H1 (cell line): ENCODE measurements at regions not wholly inside any gene's neighbourhood (a gene's known extent, or its start where the extent isn't known, plus 50 kb on each side); places are given as distances from the start of the nearest gene placed in this dataset.

ENCODE experiments used
- CTCF ChIA-PET: fragments of 300-600 bp; sonication (Branson Sonifier 250); formaldehyde crosslinking; loops from one replicate; lab custom pipeline; 2021; ENCODE audit not compliant: partially characterized antibody; lab: Charles Lee
- POLR2A ChIA-PET: fragments of 300-600 bp; sonication (Branson Sonifier 250); formaldehyde crosslinking; loops from one replicate; lab custom pipeline; 2021; ENCODE audit warnings: inconsistent platforms; ENCODE audit not compliant: partially characterized antibody; lab: Charles Lee
- DNase-seq, 2 experiments: peaks; one replicate each; pipeline versions ENCODE4 v3.0.0 to v3.0.0-alpha.2; 2010 to 2022; ENCODE audit warnings: low spot score in 2 of 2, low read depth in 1 of 2, mixed read lengths in 1 of 2
- FAIRE-seq: peaks from 2 replicates; lab custom pipeline; 2011; peaks lifted over from hg19 to GRCh38; lab: Jason Lieb, UNC
- H2AFZ ChIP-seq: 2 replicates; pipeline ENCODE4 v1.8.1; 2012; ENCODE audit warnings: low read length, inconsistent platforms
- H2AK5ac ChIP-seq: 2 replicates; pipeline ENCODE4 v1.6.1; 2013; ENCODE audit warnings: low read depth, low read length
- H2BK120ac ChIP-seq: replicated peaks from 2 replicates; pipeline ENCODE3; 2013; ENCODE audit warnings: low read depth, low read length, inconsistent platforms
- H2BK12ac ChIP-seq: 2 replicates; pipeline ENCODE4 v1.6.1; 2013; ENCODE audit warnings: low read depth, low read length
- H2BK15ac ChIP-seq: 2 replicates; pipeline ENCODE4 v1.6.1; 2013; ENCODE audit warnings: low read length
- H2BK20ac ChIP-seq: 2 replicates; pipeline ENCODE4 v1.6.1; 2013; ENCODE audit warnings: low read length
- H2BK5ac ChIP-seq: 2 replicates; pipeline ENCODE4 v1.6.1; 2013; ENCODE audit warnings: low read depth, low read length
- H3K14ac ChIP-seq: 2 replicates; pipeline ENCODE4 v1.6.1; 2013; ENCODE audit warnings: inconsistent platforms; ENCODE audit not compliant: insufficient read length
- H3K18ac ChIP-seq: 2 replicates; pipeline ENCODE4 v1.6.1; 2013; ENCODE audit warnings: low read length; ENCODE audit errors: extremely low read depth
- H3K23ac ChIP-seq: 2 replicates; pipeline ENCODE4 v1.6.1; 2013; ENCODE audit warnings: inconsistent platforms; ENCODE audit not compliant: insufficient read length
- H3K23me2 ChIP-seq: 2 replicates; pipeline ENCODE4 v1.6.1; 2013; ENCODE audit warnings: low read depth, low read length
- H3K27ac ChIP-seq: 2 replicates; pipeline ENCODE4 v1.6.1; 2011; ENCODE audit warnings: low read depth, low read length, inconsistent platforms
- H3K27me3 ChIP-seq, 4 experiments: replicated peaks in 1 of 4; 1 replicate in 1 of 4; 2 replicates in 3 of 4; pipeline versions ENCODE4 v1.6.1 to v1.8.1; 2011 to 2013; ENCODE audit warnings: low read length in 3 of 4, mild to moderate bottlenecking in 3 of 4, inconsistent platforms in 2 of 4, mixed read lengths in 2 of 4, moderate library complexity in 1 of 4; ENCODE audit not compliant: control insufficient read depth in 3 of 4, insufficient read depth in 3 of 4; ENCODE audit errors: extremely low read depth in 1 of 4
- H3K36me3 ChIP-seq, 4 experiments: 2 replicates each; pipeline versions ENCODE4 v1.6.1 to v1.8.1; 2011 to 2013; ENCODE audit warnings: mild to moderate bottlenecking in 4 of 4, low read length in 3 of 4, moderate library complexity in 2 of 4, control low read depth in 1 of 4, inconsistent platforms in 1 of 4; ENCODE audit not compliant: insufficient read depth in 4 of 4, control insufficient read depth in 2 of 4
- H3K4ac ChIP-seq: replicated peaks from 2 replicates; pipeline ENCODE3; 2013; ENCODE audit warnings: low read length, low read depth, mixed read lengths, inconsistent platforms; ENCODE audit not compliant: insufficient read length
- H3K4me1 ChIP-seq, 4 experiments: replicated peaks in 1 of 4; 1 replicate in 1 of 4; 2 replicates in 3 of 4; pipeline versions ENCODE4 v1.6.1 to v1.8.1; 2011 to 2013; ENCODE audit warnings: low read length in 3 of 4, inconsistent platforms in 2 of 4, mixed read lengths in 1 of 4; ENCODE audit not compliant: insufficient read depth in 4 of 4, control insufficient read depth in 3 of 4
- H3K4me2 ChIP-seq, 2 experiments: 2 replicates each; pipeline versions ENCODE4 v1.6.1 to v1.8.1; 2011 to 2013; ENCODE audit warnings: low read depth in 2 of 2, low read length in 2 of 2, control low read depth in 1 of 2, inconsistent platforms in 1 of 2, mild to moderate bottlenecking in 1 of 2; ENCODE audit not compliant: insufficient read depth in 1 of 2
- H3K4me3 ChIP-seq, 4 experiments: fragments of 200-600, 300-600 bp in 1 of 4; sonication (generic), shearing (Covaris generic), sonication (Bioruptor Twin) in 1 of 4; 2 replicates each; pipeline versions ENCODE4 v1.5.1 to v1.8.1; 2011 to 2016; ENCODE audit warnings: low read length in 4 of 4, low read depth in 3 of 4, control low read depth in 2 of 4, inconsistent platforms in 2 of 4, mild to moderate bottlenecking in 2 of 4, mixed read lengths in 1 of 4, moderate library complexity in 1 of 4; ENCODE audit not compliant: insufficient read depth in 2 of 4; ENCODE audit errors: extremely low read depth in 1 of 4
- H3K56ac ChIP-seq: replicated peaks from 2 replicates; pipeline ENCODE3; 2013; ENCODE audit warnings: low read depth, mild to moderate bottlenecking, mixed read lengths, low read length, inconsistent platforms; ENCODE audit not compliant: insufficient read length
- H3K79me1 ChIP-seq: 2 replicates; pipeline ENCODE4 v1.6.1; 2013; ENCODE audit warnings: low read depth, low read length, control low read depth
- H3K79me2 ChIP-seq, 2 experiments: 2 replicates each; pipeline versions ENCODE4 v1.6.1 to v1.8.1; 2012 to 2013; ENCODE audit warnings: low read length in 2 of 2, mild to moderate bottlenecking in 2 of 2, inconsistent platforms in 1 of 2; ENCODE audit not compliant: insufficient read depth in 2 of 2, control insufficient read depth in 1 of 2
- H3K9ac ChIP-seq, 4 experiments: replicated peaks in 1 of 4; 1 replicate in 1 of 4; 2 replicates in 3 of 4; pipeline versions ENCODE4 v1.6.1 to v1.8.1; 2011 to 2013; ENCODE audit warnings: low read depth in 3 of 4, low read length in 3 of 4, control low read depth in 2 of 4, mild to moderate bottlenecking in 2 of 4, moderate library complexity in 2 of 4, inconsistent platforms in 1 of 4; ENCODE audit errors: extremely low read depth in 1 of 4
- H3K9me3 ChIP-seq, 2 experiments: 2 replicates each; pipeline versions ENCODE4 v1.6.1 to v1.8.1; 2012 to 2013; ENCODE audit warnings: mild to moderate bottlenecking in 2 of 2, moderate library complexity in 2 of 2, control low read depth in 1 of 2, inconsistent platforms in 1 of 2, low read depth in 1 of 2, low read length in 1 of 2, mixed read lengths in 1 of 2; ENCODE audit not compliant: insufficient read depth in 2 of 2
- H4K20me1 ChIP-seq, 2 experiments: replicated peaks in 1 of 2; 2 replicates each; pipeline versions ENCODE3 to v1.8.1; 2011 to 2013; ENCODE audit warnings: inconsistent platforms in 2 of 2, low read length in 2 of 2, mild to moderate bottlenecking in 1 of 2; ENCODE audit not compliant: insufficient read depth in 2 of 2, control insufficient read depth in 1 of 2
- H4K5ac ChIP-seq: 2 replicates; pipeline ENCODE4 v1.6.1; 2013; ENCODE audit warnings: low read length, low read depth, mixed read lengths, inconsistent platforms; ENCODE audit not compliant: insufficient read length
- H4K8ac ChIP-seq: 2 replicates; pipeline ENCODE4 v1.8.0; 2013; ENCODE audit warnings: mild to moderate bottlenecking, moderate library complexity, low read length, inconsistent platforms; ENCODE audit not compliant: insufficient read depth; ENCODE audit errors: extremely low read depth
- H4K91ac ChIP-seq: replicated peaks from 2 replicates; pipeline ENCODE3; 2013; ENCODE audit warnings: low read length, mixed read lengths, inconsistent platforms; ENCODE audit not compliant: insufficient read length
- CEBPB ChIP-seq: IDR thresholded peaks from 2 replicates; pipeline ENCODE4 v1.6.1; 2012; ENCODE audit warnings: low read depth, low read length
- CHD2 ChIP-seq: IDR thresholded peaks from 2 replicates; pipeline ENCODE4 v1.6.1; 2012; ENCODE audit warnings: low read length, improper control_type of control experiment
- EGR1 ChIP-seq: IDR thresholded peaks from 2 replicates; pipeline ENCODE4 v1.6.1; 2011; ENCODE audit warnings: low read depth, low read length, borderline replicate concordance
- EP300 ChIP-seq, 2 experiments: IDR thresholded peaks; 1 replicate in 1 of 2; 2 replicates in 1 of 2; pipeline ENCODE4 v1.6.1; 2011 to 2012; ENCODE audit warnings: low read depth in 2 of 2, low read length in 2 of 2, mild to moderate bottlenecking in 2 of 2, borderline replicate concordance in 1 of 2, inconsistent platforms in 1 of 2, moderate library complexity in 1 of 2
- GTF2F1 ChIP-seq: IDR thresholded peaks from 2 replicates; pipeline ENCODE4 v1.6.1; 2012; ENCODE audit warnings: low read depth, low read length, improper control_type of control experiment, borderline replicate concordance
- JUN ChIP-seq: IDR thresholded peaks from 2 replicates; pipeline ENCODE4 v1.6.1; 2011; ENCODE audit warnings: low read depth, mild to moderate bottlenecking, improper control_type of control experiment, low read length
- KDM5A ChIP-seq: fragments of 200-600 bp; IDR thresholded peaks from 2 replicates; pipeline ENCODE4 v1.7.1; 2012; ENCODE audit warnings: mild to moderate bottlenecking, low read length, inconsistent platforms, mixed read lengths
- MAFK ChIP-seq: IDR thresholded peaks from 2 replicates; pipeline ENCODE4 v1.6.1; 2012; ENCODE audit warnings: low read depth, mild to moderate bottlenecking, improper control_type of control experiment, low read length
- POLR2A ChIP-seq, 2 experiments: IDR thresholded peaks; 1 replicate in 1 of 2; 2 replicates in 1 of 2; pipeline ENCODE4 v1.6.1; 2011; ENCODE audit warnings: low read depth in 2 of 2, low read length in 2 of 2, mild to moderate bottlenecking in 2 of 2; ENCODE audit errors: control extremely low read depth in 1 of 2
- RXRA ChIP-seq: IDR thresholded peaks from 2 replicates; pipeline ENCODE4 v1.6.1; 2011; ENCODE audit warnings: low read depth, mild to moderate bottlenecking, low read length, moderate library complexity; ENCODE audit not compliant: insufficient read depth
- SIN3A ChIP-seq, 2 experiments: IDR thresholded peaks in 1 of 2; conservative IDR thresholded peaks in 1 of 2; 2 replicates each; pipeline ENCODE4 v1.6.1; 2011 to 2012; ENCODE audit warnings: low read length in 2 of 2, improper control_type of control experiment in 1 of 2, low read depth in 1 of 2, mild to moderate bottlenecking in 1 of 2
- SIRT6 ChIP-seq: IDR thresholded peaks from one replicate; pipeline ENCODE4 v1.7.1; 2012; ENCODE audit warnings: low read length, inconsistent platforms
- SUZ12 ChIP-seq: fragments of 200-600 bp; sonication (generic); IDR thresholded peaks from 2 replicates; pipeline ENCODE4 v1.6.1; 2012; ENCODE audit warnings: mild to moderate bottlenecking, inconsistent platforms, low read length, moderate library complexity, mixed read lengths
- WGBS, 2 experiments: shearing (Covaris generic) in 1 of 2; methylation state at CpG; one replicate each; pipeline versions ENCODE4 v1.1.6 to v1.1.7; 2013 to 2015; ENCODE audit warnings: low lambda C conversion rate in 2 of 2, mixed read lengths in 2 of 2, inconsistent platforms in 1 of 2, low coverage in 1 of 2, missing lambda C conversion rate in 1 of 2; ENCODE audit not compliant: insufficient replicate concordance in 2 of 2, insufficient coverage in 1 of 2, insufficient read length in 1 of 2; ENCODE audit errors: extremely low coverage in 1 of 2, missing lambda C conversion rate in 1 of 2; 5-methylcytosine and 5-hydroxymethylcytosine counted together

- Histone ChIP-seq H2BK20ac (no peak overlapping the region; the same call in 1 of the 2 replicates), H3K9me3 (peaks cover under 1% of the 10 kb centered on the region in 2 experiments; a peak in 1 of 4 replicates), H2AFZ (no peak overlapping the region), H2AK5ac (no peak overlapping the region), H2BK120ac (no peak overlapping the region), H3K4me2 (no peak overlapping the region), H3K23ac (no peak overlapping the region), H2BK15ac (no peak overlapping the region), H3K4me3 (no peak overlapping the region), H3K27ac (no peak overlapping the region), H3K9ac (no peak overlapping the region), H4K8ac (no peak overlapping the region), H4K5ac (no peak overlapping the region), H2BK5ac (no peak overlapping the region), H3K4me1 (peaks cover 0 to 2% (median 0%) of the 10 kb centered on the region in 4 experiments; a peak in 4 of 7 replicates), H3K79me2 (0 out of 4 replicates have a peak, but pooled peaks cover 0 to 2% of the 10 kb centered on the region in 2 experiments), H3K56ac (no peak overlapping the region), H4K20me1 (peaks cover 0 to 4% of the 10 kb centered on the region in 2 experiments), H3K18ac (no peak overlapping the region), H3K36me3 (no peaks in the 10 kb centered on the region), H3K23me2 (no peaks in the 10 kb centered on the region), H2BK12ac (no peak overlapping the region), H3K27me3 (no peaks in the 10 kb centered on the region; a peak in 1 of 7 replicates), H3K4ac (no peak overlapping the region), H3K14ac (no peak overlapping the region), H3K79me1 (peaks cover 5% of the 10 kb centered on the region; the same call in 1 of the 2 replicates), H4K91ac (no peak overlapping the region)
- 91% methylated on average over 20 of the region's 20 CpGs; no CpG with 5 or more reads in 1 of the 2 experiments for whole genome bisulfite sequencing, 2 experiments
- DNase-seq: no peak
- FAIRE-seq: no peak
- ChIA-PET POLR2A (interaction anchor here (1.1 to 1.6 kb wide), 2 partner anchors 20 to 42 kb away, joined by 3 to 5 read pairs; no protein-coding TSS in a partner anchor), CTCF (interaction anchor here (0.6 to 3.8 kb wide), 9 partner anchors 10 to 106 kb away, joined by 3 to 15 read pairs (median 4); no protein-coding TSS in a partner anchor)
- TF ChIP-seq CHD2 (no peak), RXRA (no peak), SIRT6 (no peak), SUZ12 (no peak), CEBPB (no peak), GTF2F1 (no peak), EP300 (IDR thresholded peaks at IDR 0.05; ENCODE audit: borderline replicate concordance in 1 of 2, low read depth in 2 of 2, low read length in 2 of 2) (no peak), SIN3A (conservative IDR thresholded peaks at IDR 0.05 in 1 of 2, IDR thresholded peaks at IDR 0.05 in 1 of 2; ENCODE audit: low read depth in 1 of 2, low read length in 2 of 2) (no peak), KDM5A (no peak), POLR2A (IDR thresholded peaks at IDR 0.05; ENCODE audit: control extremely low read depth in 1 of 2, low read depth in 2 of 2, low read length in 2 of 2) (no peak), JUN (no peak), EGR1 (no peak), MAFK (no peak)
Observed at GRCh38 chr16:85192238-85193114, 80.2 kb upstream of the CIBAR2 start.
